CD4-positive, CD25-positive, alpha-beta regulatory T cell (primary cell): ENCODE measurements at regions not wholly inside any gene's neighbourhood (a gene's known extent, or its start where the extent isn't known, plus 50 kb on each side); places are given as distances from the start of the nearest gene placed in this dataset.

ENCODE experiments used
- ATAC-seq, 2 donors: fragments of 150-1000 bp; cut with Tn5 transposase; one replicate each; pipeline ENCODE4 v1.10.0; 2021; ENCODE audit warnings: low read depth in 2 of 2, moderate number of reproducible peaks in 2 of 2, moderate library complexity in 1 of 2
- DNase-seq, 3 donors: peaks; one replicate each; pipeline versions ENCODE4 v3.0.0 to v3.0.0-alpha.2; 2012 to 2022; ENCODE audit warnings: mixed read lengths in 1 of 3
- H3K27ac ChIP-seq: one replicate; pipeline ENCODE4 v1.7.0; 2013; ENCODE audit warnings: mild to moderate bottlenecking, low read length; ENCODE audit not compliant: insufficient read depth, poor library complexity, severe bottlenecking
- H3K27me3 ChIP-seq: one replicate; pipeline ENCODE4 v1.7.0; 2013; ENCODE audit warnings: low read length; ENCODE audit not compliant: control insufficient read depth, insufficient read depth
- H3K36me3 ChIP-seq: one replicate; pipeline ENCODE4 v1.7.0; 2013; ENCODE audit warnings: mild to moderate bottlenecking, low read length, moderate library complexity; ENCODE audit not compliant: control insufficient read depth, insufficient read depth
- H3K4me1 ChIP-seq: 2 replicates; pipeline ENCODE4 v1.7.0; 2013; ENCODE audit warnings: mild to moderate bottlenecking, low read length; ENCODE audit not compliant: insufficient read depth, control insufficient read depth, poor library complexity, severe bottlenecking
- H3K4me3 ChIP-seq: one replicate; pipeline ENCODE4 v1.7.0; 2013; ENCODE audit warnings: low read depth, mild to moderate bottlenecking, low read length, moderate library complexity
- H3K9me3 ChIP-seq, 2 experiments: 1 replicate in 1 of 2; 2 replicates in 1 of 2; pipeline ENCODE4 v1.7.0; 2013; ENCODE audit warnings: low read length in 2 of 2, mild to moderate bottlenecking in 1 of 2, moderate library complexity in 1 of 2; ENCODE audit not compliant: control insufficient read depth in 2 of 2
- H3K27ac Mint-ChIP-seq, 3 donors: one replicate each; pipeline ENCODE4 v1.8.0; 2020 to 2022; ENCODE audit warnings: mild to moderate bottlenecking in 3 of 3, mixed read lengths in 3 of 3, moderate library complexity in 2 of 3
- H3K27me3 Mint-ChIP-seq: one replicate; pipeline ENCODE4 v1.8.0; 2022; ENCODE audit warnings: mild to moderate bottlenecking, mixed read lengths
- H3K36me3 Mint-ChIP-seq: one replicate; pipeline ENCODE4 v1.8.0; 2020; ENCODE audit warnings: mixed read lengths
- H3K4me1 Mint-ChIP-seq, 4 donors: one replicate each; pipeline ENCODE4 v1.8.0; 2020 to 2022; ENCODE audit warnings: mixed read lengths in 4 of 4, mild to moderate bottlenecking in 1 of 4
- H3K4me3 Mint-ChIP-seq, 4 donors: one replicate each; pipeline ENCODE4 v1.8.0; 2020 to 2022; ENCODE audit warnings: mild to moderate bottlenecking in 4 of 4, mixed read lengths in 4 of 4, moderate library complexity in 3 of 4
- H3K9me3 Mint-ChIP-seq, 7 donors: one replicate each; pipeline ENCODE4 v1.8.0; 2020 to 2022; ENCODE audit warnings: mixed read lengths in 7 of 7, mild to moderate bottlenecking in 3 of 7, moderate library complexity in 2 of 7

- H3K27ac Mint-ChIP-seq = no peak overlapping the region
- no peak for ATAC-seq
Measured at GRCh38 chr9:29799227-29799626, 2225.9 kb upstream of the C9orf72 start.

DNA sequence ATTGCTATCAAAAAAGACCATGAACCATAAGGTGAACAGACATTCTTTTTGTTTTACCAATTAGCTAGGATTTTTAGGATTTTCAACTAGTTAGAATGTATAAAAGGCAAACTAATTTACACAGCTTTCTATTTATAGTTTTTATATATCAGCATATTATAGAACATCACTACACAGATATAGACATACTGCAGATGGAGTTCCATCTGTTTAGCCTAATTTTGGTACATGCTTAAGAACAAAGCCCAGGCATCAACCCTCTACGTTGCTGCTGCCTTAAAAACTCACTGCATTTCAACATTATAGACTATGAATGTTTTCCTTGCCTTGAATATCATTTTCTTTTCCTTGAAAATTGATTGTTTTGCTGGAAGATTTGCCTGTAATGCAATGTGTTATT, 2227.5 kb upstream of the C9orf72 start:
- H3K36me3 Mint-ChIP-seq = no peaks in the 10 kb centered on the region
- Histone ChIP-seq H3K27ac (no peak overlapping the region), H3K27me3 (no peaks in the 10 kb centered on the region), H3K4me1 (no peaks in the 10 kb centered on the region), H3K4me3 (no peak overlapping the region), H3K36me3 (no peaks in the 10 kb centered on the region), H3K9me3 (no peaks in the 10 kb centered on the region)
- H3K4me1 Mint-ChIP-seq = no peaks in the 10 kb centered on the region
- DNase-seq (no peak), ATAC-seq (no peak)
- H3K27me3 Mint-ChIP-seq = no peaks in the 10 kb centered on the region
- H3K9me3 Mint-ChIP-seq = peaks cover 0 to 12% (median 6%) of the 10 kb centered on the region in 7 donors
- H3K27ac Mint-ChIP-seq = no peak overlapping the region
- no peak overlapping the region for H3K4me3 Mint-ChIP-seq

More at GRCh38 chr9:29799227-29799626, 2225.9 kb upstream of the C9orf72 start:
- Mint-ChIP-seq H3K4me3 (no peak overlapping the region), H3K36me3 (no peaks in the 10 kb centered on the region), H3K27me3 (no peaks in the 10 kb centered on the region), H3K9me3 (peaks cover 0 to 12% (median 5%) of the 10 kb centered on the region in 7 donors), H3K4me1 (no peaks in the 10 kb centered on the region)
- Histone ChIP-seq H3K27ac (no peak overlapping the region), H3K4me1 (no peaks in the 10 kb centered on the region), H3K36me3 (no peaks in the 10 kb centered on the region), H3K4me3 (no peak overlapping the region), H3K27me3 (no peaks in the 10 kb centered on the region), H3K9me3 (no peaks in the 10 kb centered on the region)
- DNase-seq = no peak

GRCh38 chr9:29802454-29802853, 2229.2 kb upstream of the C9orf72 start:
- no peak overlapping the region for H3K4me3 ChIP-seq
- H3K27me3 ChIP-seq = no peaks in the 10 kb centered on the region
- no peaks in the 10 kb centered on the region for H3K9me3 ChIP-seq
- Mint-ChIP-seq H3K27ac (no peak overlapping the region), H3K4me3 (no peak overlapping the region), H3K27me3 (no peaks in the 10 kb centered on the region), H3K9me3 (peaks cover 0 to 12% (median 3%) of the 10 kb centered on the region in 7 donors), H3K36me3 (no peaks in the 10 kb centered on the region), H3K4me1 (no peaks in the 10 kb centered on the region)
- ATAC-seq (no peak), DNase-seq (no peak)
- H3K4me1 ChIP-seq = no peaks in the 10 kb centered on the region
- H3K27ac ChIP-seq = no peak overlapping the region
- H3K36me3 ChIP-seq = no peaks in the 10 kb centered on the region

GRCh38 chr9:29806937-29807618, 2233.8 kb upstream of the C9orf72 start:
- Mint-ChIP-seq H3K4me3 (no peak overlapping the region), H3K9me3 (peaks cover under 1 to 10% (median 3%) of the 10 kb centered on the region in 7 donors), H3K36me3 (no peaks in the 10 kb centered on the region), H3K27me3 (no peaks in the 10 kb centered on the region), H3K27ac (no peak overlapping the region), H3K4me1 (no peaks in the 10 kb centered on the region)
- ATAC-seq (no peak), DNase-seq (no peak)
- Histone ChIP-seq H3K27ac (no peak overlapping the region), H3K27me3 (no peaks in the 10 kb centered on the region), H3K4me3 (no peak overlapping the region), H3K36me3 (no peaks in the 10 kb centered on the region), H3K4me1 (no peaks in the 10 kb centered on the region), H3K9me3 (peaks cover 0 to 16% of the 10 kb centered on the region in 2 experiments)

DNA sequence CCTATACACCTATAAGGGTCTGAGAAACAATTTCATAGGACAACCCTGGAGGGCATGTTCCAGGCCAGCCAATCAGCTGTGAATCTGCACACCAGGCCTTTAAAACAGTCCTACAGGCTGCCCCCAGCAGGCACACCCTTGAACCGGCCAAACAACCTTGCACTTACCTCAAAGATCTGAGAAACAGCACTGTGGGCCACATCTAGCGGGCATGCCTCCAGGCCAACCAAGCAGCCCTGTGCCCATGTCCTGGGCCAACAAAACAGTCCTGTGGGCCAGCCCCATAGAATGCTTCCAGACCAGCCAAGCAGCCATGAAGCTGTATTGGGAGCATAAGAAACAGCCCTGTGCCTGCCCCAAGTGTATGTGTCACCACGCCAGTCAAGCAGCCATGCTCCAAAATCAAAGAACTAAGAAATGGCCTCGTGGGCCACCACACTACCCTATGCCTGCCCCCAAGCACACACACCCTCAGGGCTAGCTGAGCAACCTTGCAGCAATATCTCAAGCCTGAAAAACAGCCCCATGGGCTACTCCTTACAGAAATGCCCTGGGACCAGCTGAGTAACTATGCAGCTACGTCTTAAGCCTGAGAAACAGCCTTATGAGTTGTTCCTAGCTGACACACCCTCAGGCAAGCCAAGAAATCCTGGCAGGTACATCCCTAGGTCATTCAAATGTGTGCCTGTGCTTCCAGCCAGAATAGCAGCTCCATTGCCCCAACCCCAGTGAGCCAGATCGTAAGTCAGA, 2243.8 kb upstream of the C9orf72 start:
- Histone ChIP-seq H3K9me3 (peaks cover 6 to 14% of the 10 kb centered on the region in 2 experiments), H3K27me3 (no peaks in the 10 kb centered on the region), H3K36me3 (no peaks in the 10 kb centered on the region), H3K4me1 (no peaks in the 10 kb centered on the region), H3K27ac (no peak overlapping the region), H3K4me3 (no peak overlapping the region)
- H3K27me3 Mint-ChIP-seq = no peaks in the 10 kb centered on the region
- H3K27ac Mint-ChIP-seq = no peak overlapping the region
- H3K4me1 Mint-ChIP-seq = no peaks in the 10 kb centered on the region
- H3K4me3 Mint-ChIP-seq = no peak overlapping the region
- H3K9me3 Mint-ChIP-seq = peaks cover 4 to 31% (median 9%) of the 10 kb centered on the region in 7 donors
- no peaks in the 10 kb centered on the region for H3K36me3 Mint-ChIP-seq
- DNase-seq = no peak
- no peak for ATAC-seq

DNA sequence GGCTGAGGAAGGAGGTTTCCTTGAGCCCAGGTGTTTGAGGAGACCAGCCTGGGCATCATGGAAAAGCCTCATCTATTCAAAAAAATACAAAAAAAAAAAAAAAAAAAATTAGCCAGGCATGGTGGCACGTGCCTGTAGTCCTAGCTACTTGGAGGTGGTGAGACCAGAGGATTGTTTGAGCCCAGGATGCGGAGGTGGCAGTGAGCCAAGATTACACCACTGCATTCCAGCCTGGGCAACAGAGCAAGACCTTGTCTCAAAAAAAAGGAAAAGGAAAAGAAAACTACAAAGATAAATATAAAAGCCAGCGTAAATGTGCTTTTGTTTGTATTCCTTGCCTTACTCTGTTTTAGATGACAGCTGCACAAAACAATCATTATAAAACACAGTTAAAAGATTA, 2249.2 kb upstream of the C9orf72 start:
- Mint-ChIP-seq H3K27me3 (no peaks in the 10 kb centered on the region), H3K9me3 (peaks cover 6 to 45% (median 15%) of the 10 kb centered on the region in 7 donors)
- H3K27ac ChIP-seq = no peak overlapping the region

DNA sequence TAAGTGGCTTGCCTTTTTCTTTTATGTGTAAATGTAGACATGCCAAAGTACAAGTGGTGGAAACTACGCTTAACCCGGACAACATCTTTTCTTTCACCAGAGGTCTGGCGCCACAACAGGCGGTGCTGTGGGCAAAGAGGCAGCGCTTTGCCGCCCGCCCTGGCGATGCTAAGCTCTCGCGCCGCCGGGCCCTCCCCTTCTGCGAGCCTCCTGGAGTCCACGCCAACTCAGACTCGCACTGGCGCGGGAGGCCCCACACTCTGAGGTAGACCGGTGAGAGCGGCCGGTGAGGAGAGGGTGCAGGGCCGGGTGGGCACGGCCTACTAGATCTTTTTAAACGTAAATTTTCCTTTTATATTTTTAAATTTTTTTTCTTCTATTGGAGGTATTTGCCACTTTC, 2253.1 kb upstream of the C9orf72 start:
- Histone ChIP-seq H3K36me3 (no peaks in the 10 kb centered on the region), H3K9me3 (no peaks in the 10 kb centered on the region), H3K4me3 (no peak overlapping the region), H3K4me1 (no peaks in the 10 kb centered on the region), H3K27me3 (no peaks in the 10 kb centered on the region), H3K27ac (no peak overlapping the region)
- peaks cover 2 to 16% (median 8%) of the 10 kb centered on the region in 7 donors for H3K9me3 Mint-ChIP-seq
- H3K4me3 Mint-ChIP-seq = no peak overlapping the region
- DNase-seq = no peak
- no peaks in the 10 kb centered on the region for H3K27me3 Mint-ChIP-seq
- no peak overlapping the region for H3K27ac Mint-ChIP-seq
- H3K4me1 Mint-ChIP-seq = no peaks in the 10 kb centered on the region
- no peak for ATAC-seq
- H3K36me3 Mint-ChIP-seq = no peaks in the 10 kb centered on the region

More for the DNA sequence above, 2249.2 kb upstream of the C9orf72 start:
- ATAC-seq (no peak), DNase-seq (no peak)
- Mint-ChIP-seq H3K36me3 (no peaks in the 10 kb centered on the region), H3K4me1 (no peaks in the 10 kb centered on the region), H3K27ac (no peak overlapping the region), H3K4me3 (no peak overlapping the region)
- peaks cover 4 to 6% of the 10 kb centered on the region in 2 experiments for H3K9me3 ChIP-seq
- no peaks in the 10 kb centered on the region for H3K4me1 ChIP-seq
- H3K27me3 ChIP-seq = no peaks in the 10 kb centered on the region
- no peaks in the 10 kb centered on the region for H3K36me3 ChIP-seq
- H3K4me3 ChIP-seq = no peak overlapping the region
